H9 (cell line): ENCODE measurements at regions not wholly inside any gene's neighbourhood (a gene's known extent, or its start where the extent isn't known, plus 50 kb on each side); places are given as distances from the start of the nearest gene placed in this dataset.

Experiments
- DNase-seq: peaks from one replicate; pipeline ENCODE4 v3.0.0-alpha.2; 2017
- H2AFZ ChIP-seq: one replicate; pipeline ENCODE4 v1.6.1; 2013; ENCODE audit warnings: mild to moderate bottlenecking, low read length, control low read depth, moderate library complexity
- H2AK5ac ChIP-seq: 2 replicates; pipeline ENCODE4 v1.6.1; 2013; ENCODE audit warnings: low read length, control low read depth, mixed read lengths; ENCODE audit not compliant: insufficient read length
- H2BK120ac ChIP-seq: one replicate; pipeline ENCODE4 v1.6.1; 2013; ENCODE audit warnings: low read depth, mild to moderate bottlenecking, low read length, control low read depth, inconsistent platforms; ENCODE audit not compliant: poor library complexity, severe bottlenecking
- H2BK12ac ChIP-seq: 2 replicates; pipeline ENCODE4 v1.6.1; 2013; ENCODE audit warnings: low read length, control low read depth, mixed read lengths, low read depth; ENCODE audit not compliant: insufficient read length
- H2BK15ac ChIP-seq: 2 replicates; pipeline ENCODE4 v1.6.1; 2013; ENCODE audit warnings: low read depth, low read length, control low read depth
- H2BK20ac ChIP-seq: one replicate; pipeline ENCODE4 v1.6.1; 2013; ENCODE audit warnings: low read depth, mild to moderate bottlenecking, low read length, control low read depth, inconsistent platforms; ENCODE audit not compliant: poor library complexity, severe bottlenecking
- H2BK5ac ChIP-seq: 2 replicates; pipeline ENCODE4 v1.6.1; 2013; ENCODE audit warnings: low read length, control low read depth, mixed read lengths; ENCODE audit not compliant: insufficient read length
- H3K14ac ChIP-seq: 2 replicates; pipeline ENCODE4 v1.6.1; 2013; ENCODE audit warnings: low read length, control low read depth; ENCODE audit not compliant: insufficient read depth
- H3K18ac ChIP-seq: 2 replicates; pipeline ENCODE4 v1.6.1; 2013; ENCODE audit warnings: low read depth, mild to moderate bottlenecking, mixed read lengths, low read length, control low read depth; ENCODE audit not compliant: insufficient read length
- H3K23ac ChIP-seq: 2 replicates; pipeline ENCODE4 v1.6.1; 2013; ENCODE audit warnings: low read length, control low read depth, mixed read lengths, low read depth; ENCODE audit not compliant: insufficient read length
- H3K23me2 ChIP-seq: 2 replicates; pipeline ENCODE4 v1.6.1; 2013; ENCODE audit warnings: low read depth, mild to moderate bottlenecking, mixed read lengths, low read length, control low read depth; ENCODE audit not compliant: insufficient read length, poor library complexity, severe bottlenecking
- H3K27ac ChIP-seq: 2 replicates; pipeline ENCODE4 v1.5.1; 2013; ENCODE audit warnings: low read length, control low read depth, mixed read lengths, low read depth; ENCODE audit not compliant: insufficient read length
- H3K27me3 ChIP-seq: 2 replicates; pipeline ENCODE4 v1.6.1; 2013; ENCODE audit warnings: low read length, control low read depth, inconsistent platforms; ENCODE audit not compliant: insufficient read depth
- H3K4ac ChIP-seq: 2 replicates; pipeline ENCODE4 v1.6.1; 2013; ENCODE audit warnings: low read depth, mild to moderate bottlenecking, control low read depth, inconsistent platforms, low read length, moderate library complexity
- H3K4me1 ChIP-seq: 2 replicates; pipeline ENCODE4 v1.6.1; 2013; ENCODE audit warnings: low read length, control low read depth, inconsistent platforms; ENCODE audit not compliant: insufficient read depth
- H3K4me2 ChIP-seq: 2 replicates; pipeline ENCODE4 v1.6.1; 2013; ENCODE audit warnings: low read length, control low read depth, mixed read lengths; ENCODE audit not compliant: insufficient read length, insufficient read depth
- H3K56ac ChIP-seq: 2 replicates; pipeline ENCODE4 v1.6.1; 2013; ENCODE audit warnings: low read depth, mild to moderate bottlenecking, mixed read lengths, low read length, control low read depth; ENCODE audit not compliant: insufficient read length
- H3K79me1 ChIP-seq: 2 replicates; pipeline ENCODE4 v1.6.1; 2013; ENCODE audit warnings: low read depth, mild to moderate bottlenecking, moderate library complexity, low read length, control low read depth, inconsistent platforms; ENCODE audit not compliant: insufficient read depth, poor library complexity, severe bottlenecking
- H3K79me2 ChIP-seq: 2 replicates; pipeline ENCODE4 v1.6.1; 2013; ENCODE audit warnings: low read length, control low read depth, inconsistent platforms; ENCODE audit not compliant: insufficient read depth
- H3K9ac ChIP-seq: 2 replicates; pipeline ENCODE4 v1.6.1; 2013; ENCODE audit warnings: low read length, control low read depth, mixed read lengths; ENCODE audit not compliant: insufficient read length; ENCODE audit errors: extremely low read depth
- H3K9me3 ChIP-seq: one replicate; pipeline ENCODE4 v1.6.1; 2013; ENCODE audit warnings: low read depth, low read length, inconsistent platforms; ENCODE audit not compliant: control insufficient read depth
- H3T11ph ChIP-seq: one replicate; pipeline ENCODE4 v1.6.1; 2013; ENCODE audit warnings: mild to moderate bottlenecking, low read length, control low read depth, inconsistent platforms
- H4K20me1 ChIP-seq: one replicate; pipeline ENCODE4 v1.6.1; 2013; ENCODE audit not compliant: control insufficient read depth, insufficient read length, insufficient read depth
- H4K5ac ChIP-seq: 2 replicates; pipeline ENCODE4 v1.6.1; 2013; ENCODE audit warnings: low read depth, mild to moderate bottlenecking, mixed read lengths, low read length, control low read depth; ENCODE audit not compliant: insufficient read length
- H4K8ac ChIP-seq: replicated peaks from 2 replicates; pipeline ENCODE4 v1.6.1; 2013; ENCODE audit warnings: low read length, control low read depth, mixed read lengths, low read depth; ENCODE audit not compliant: insufficient read length
- H4K91ac ChIP-seq: 2 replicates; pipeline ENCODE4 v1.6.1; 2013; ENCODE audit warnings: low read depth, mild to moderate bottlenecking, moderate library complexity, mixed read lengths, low read length, control low read depth; ENCODE audit not compliant: insufficient read length
- H3K27ac Mint-ChIP-seq, 3 experiments: 2 replicates in 2 of 3; 3 replicates in 1 of 3; pipeline ENCODE4 v1.8.0; 2020 to 2021; ENCODE audit warnings: mixed read lengths in 3 of 3, mild to moderate bottlenecking in 1 of 3, moderate library complexity in 1 of 3
- H3K27me3 Mint-ChIP-seq: 2 replicates; pipeline ENCODE4 v1.8.0; 2021; ENCODE audit warnings: low read depth, mild to moderate bottlenecking, moderate library complexity, mixed read lengths
- H3K36me3 Mint-ChIP-seq, 3 experiments: 2 replicates in 2 of 3; 3 replicates in 1 of 3; pipeline ENCODE4 v1.8.0; 2020 to 2021; ENCODE audit warnings: low read depth in 3 of 3, mixed read lengths in 3 of 3; ENCODE audit not compliant: insufficient read depth in 1 of 3
- H3K4me1 Mint-ChIP-seq, 2 experiments: 2 replicates each; pipeline ENCODE4 v1.8.0; 2020; ENCODE audit warnings: mixed read lengths in 2 of 2
- H3K4me3 Mint-ChIP-seq, 2 experiments: 2 replicates in 1 of 2; 3 replicates in 1 of 2; pipeline ENCODE4 v1.8.0; 2020 to 2021; ENCODE audit warnings: mild to moderate bottlenecking in 2 of 2, mixed read lengths in 2 of 2, moderate library complexity in 1 of 2
- H3K9me3 Mint-ChIP-seq, 2 experiments: 2 replicates in 1 of 2; 3 replicates in 1 of 2; pipeline ENCODE4 v1.8.0; 2020; ENCODE audit warnings: mild to moderate bottlenecking in 2 of 2, mixed read lengths in 2 of 2, moderate library complexity in 1 of 2
- WGBS: extraction: QIAGEN DNeasy Blood & Tissue Kit; methylation state at CpG from one replicate; pipeline ENCODE4 v1.1.7; 2013; ENCODE audit warnings: missing lambda C conversion rate, low lambda C conversion rate, mixed read lengths; ENCODE audit not compliant: insufficient read length; ENCODE audit errors: extremely low coverage; 5-methylcytosine and 5-hydroxymethylcytosine counted together
- TF ChIP-seq, protein P1 (sequence below): fragments of 200-600 bp; sonication (generic); conservative IDR thresholded peaks from 3 replicates; pipeline ENCODE4 v1.8.0; 2021; ENCODE audit warnings: antibody characterized with exemption, mild to moderate bottlenecking

DNA sequence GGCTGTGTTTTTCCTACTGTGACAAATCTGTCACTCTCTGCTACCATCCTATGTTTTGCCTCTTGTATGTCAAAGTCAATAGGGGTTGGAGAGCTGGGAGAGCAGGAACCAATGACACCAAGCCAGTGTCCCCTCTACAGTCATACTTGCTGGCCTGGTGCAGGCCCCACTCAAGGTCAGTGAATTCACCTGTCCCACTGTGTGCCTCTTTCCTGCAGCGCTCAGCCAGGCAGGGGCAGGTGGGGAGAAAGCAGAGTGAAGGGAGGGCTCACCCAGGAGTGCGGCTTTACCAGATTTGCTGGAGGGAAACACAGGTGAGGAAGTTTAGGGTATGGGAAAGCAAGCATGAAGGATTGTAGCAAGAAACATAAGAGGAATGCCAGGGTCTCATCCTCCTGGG is 114.5 kb downstream of the GYPC start:
- no CpG with 5 or more reads among the region's 2 CpGs for WGBS

More for the DNA sequence above, 114.5 kb downstream of the GYPC start:
- Histone ChIP-seq H2BK120ac (no peak overlapping the region), H4K20me1 (no peaks in the 10 kb centered on the region), H3K56ac (no peak overlapping the region), H2BK12ac (no peak overlapping the region), H3K23me2 (no peaks in the 10 kb centered on the region), H3K4me2 (no peak overlapping the region), H3K79me2 (no peaks in the 10 kb centered on the region), H3K4ac (no peak overlapping the region), H3K18ac (no peak overlapping the region), H3K14ac (no peak overlapping the region), H3K23ac (no peak overlapping the region), H3K27me3 (no peaks in the 10 kb centered on the region; the same call in 1 of the 2 replicates), H4K5ac (no peak overlapping the region), H2AK5ac (no peak overlapping the region), H3K27ac (no peak overlapping the region), H4K91ac (no peak overlapping the region), H4K8ac (no peak overlapping the region), H3T11ph (no peak overlapping the region), H2BK20ac (no peak overlapping the region), H2BK15ac (no peak overlapping the region), H3K9me3 (no peaks in the 10 kb centered on the region), H3K9ac (no peak overlapping the region), H3K79me1 (no peaks in the 10 kb centered on the region), H2BK5ac (no peak overlapping the region), H3K4me1 (no peaks in the 10 kb centered on the region), H2AFZ (no peak overlapping the region)
- Mint-ChIP-seq H3K4me3 (no peak overlapping the region), H3K4me1 (no peaks in the 10 kb centered on the region; a peak in 1 of 4 replicates), H3K27ac (no peak overlapping the region), H3K36me3 (no peaks in the 10 kb centered on the region), H3K27me3 (peaks cover 17% of the 10 kb centered on the region), H3K9me3 (no peaks in the 10 kb centered on the region)
- DNase-seq: no peak
- TF ChIP-seq, protein P1, sequence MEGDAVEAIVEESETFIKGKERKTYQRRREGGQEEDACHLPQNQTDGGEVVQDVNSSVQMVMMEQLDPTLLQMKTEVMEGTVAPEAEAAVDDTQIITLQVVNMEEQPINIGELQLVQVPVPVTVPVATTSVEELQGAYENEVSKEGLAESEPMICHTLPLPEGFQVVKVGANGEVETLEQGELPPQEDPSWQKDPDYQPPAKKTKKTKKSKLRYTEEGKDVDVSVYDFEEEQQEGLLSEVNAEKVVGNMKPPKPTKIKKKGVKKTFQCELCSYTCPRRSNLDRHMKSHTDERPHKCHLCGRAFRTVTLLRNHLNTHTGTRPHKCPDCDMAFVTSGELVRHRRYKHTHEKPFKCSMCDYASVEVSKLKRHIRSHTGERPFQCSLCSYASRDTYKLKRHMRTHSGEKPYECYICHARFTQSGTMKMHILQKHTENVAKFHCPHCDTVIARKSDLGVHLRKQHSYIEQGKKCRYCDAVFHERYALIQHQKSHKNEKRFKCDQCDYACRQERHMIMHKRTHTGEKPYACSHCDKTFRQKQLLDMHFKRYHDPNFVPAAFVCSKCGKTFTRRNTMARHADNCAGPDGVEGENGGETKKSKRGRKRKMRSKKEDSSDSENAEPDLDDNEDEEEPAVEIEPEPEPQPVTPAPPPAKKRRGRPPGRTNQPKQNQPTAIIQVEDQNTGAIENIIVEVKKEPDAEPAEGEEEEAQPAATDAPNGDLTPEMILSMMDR: no peak
